Stomach (tissue), 4 donors: ENCODE measurements at regions not wholly inside any gene's neighbourhood (a gene's known extent, or its start where the extent isn't known, plus 50 kb on each side); places are given as distances from the start of the nearest gene placed in this dataset.

Experiments
- CTCF ChIP-seq, 7 experiments: fragments of 450-650 bp in 4 of 7; fragments of 200-600 bp in 3 of 7; sonication (generic) in 3 of 7; IDR thresholded peaks; one replicate each; pipeline ENCODE4 v1.5.1; 2016 to 2019; ENCODE audit warnings: antibody characterized with exemption in 7 of 7, control low read depth in 2 of 7, mild to moderate bottlenecking in 1 of 7
- EP300 ChIP-seq: sonication (generic); formaldehyde crosslinking; IDR thresholded peaks from one replicate; pipeline ENCODE4 v1.6.1; 2017; ENCODE audit warnings: antibody characterized with exemption
- POLR2A ChIP-seq, 4 donors: fragments of 450-650 bp; IDR thresholded peaks; one replicate each; pipeline ENCODE4 v1.6.1; 2016; ENCODE audit warnings: antibody characterized with exemption in 4 of 4, control low read depth in 2 of 4, mild to moderate bottlenecking in 1 of 4, moderate library complexity in 1 of 4
- POLR2AphosphoS5 ChIP-seq, 3 donors: sonication (generic); formaldehyde crosslinking; IDR thresholded peaks; one replicate each; pipeline ENCODE4 v1.6.1; 2016; ENCODE audit warnings: antibody characterized with exemption in 3 of 3

DNA sequence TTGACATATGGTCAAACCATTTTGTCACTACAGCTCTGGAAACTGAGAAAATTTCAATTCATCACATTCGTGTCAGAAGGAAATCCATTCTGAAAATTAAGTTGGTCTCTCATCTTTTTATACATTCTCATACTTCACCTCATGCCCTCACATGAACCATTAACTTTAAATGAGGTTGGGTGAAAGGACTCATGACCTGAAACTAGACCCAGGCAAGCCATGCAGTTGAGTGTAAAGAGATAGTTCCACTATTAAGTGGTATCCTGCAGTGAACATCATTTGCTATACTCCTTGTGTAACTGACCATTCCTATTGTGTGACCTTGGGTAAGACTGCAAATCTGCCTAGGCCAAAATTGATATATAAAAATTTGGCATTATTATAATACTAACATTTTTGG, 299.6 kb upstream of the GRIN3A start:
- TF ChIP-seq CTCF (IDR thresholded peaks at IDR 0.05) (no peak), POLR2A (IDR thresholded peaks at IDR 0.05) (no peak), POLR2AphosphoS5 (IDR thresholded peaks at IDR 0.05) (no peak), EP300 (no peak)
